Skeletal muscle tissue (tissue), 3 donors: ENCODE measurements at regions not wholly inside any gene's neighbourhood (a gene's known extent, or its start where the extent isn't known, plus 50 kb on each side); places are given as distances from the start of the nearest gene placed in this dataset.

Source experiments
- H3K27ac ChIP-seq: one replicate; pipeline ENCODE4 v1.7.0; 2013; ENCODE audit warnings: mild to moderate bottlenecking, low read depth, low read length, inconsistent platforms
- H3K27me3 ChIP-seq, 3 donors: one replicate each; pipeline ENCODE4 v1.7.0; 2013; ENCODE audit warnings: low read length in 3 of 3; ENCODE audit not compliant: control insufficient read depth in 3 of 3, insufficient read depth in 3 of 3
- H3K36me3 ChIP-seq, 3 donors: one replicate each; pipeline ENCODE4 v1.7.0; 2013; ENCODE audit warnings: low read length in 3 of 3; ENCODE audit not compliant: control insufficient read depth in 3 of 3, insufficient read depth in 3 of 3
- H3K4me1 ChIP-seq, 3 donors: one replicate each; pipeline ENCODE4 v1.7.0; 2013; ENCODE audit warnings: low read length in 3 of 3, mild to moderate bottlenecking in 3 of 3; ENCODE audit not compliant: control insufficient read depth in 3 of 3, insufficient read depth in 3 of 3
- H3K4me3 ChIP-seq, 3 donors: one replicate each; pipeline ENCODE4 v1.7.0; 2013; ENCODE audit warnings: low read length in 3 of 3
- H3K9ac ChIP-seq, 3 donors: one replicate each; pipeline ENCODE4 v1.7.0; 2013; ENCODE audit warnings: low read length in 3 of 3, mild to moderate bottlenecking in 3 of 3, moderate library complexity in 2 of 3, low read depth in 1 of 3
- H3K9me3 ChIP-seq, 3 donors: one replicate each; pipeline ENCODE4 v1.7.0; 2013; ENCODE audit warnings: low read length in 3 of 3; ENCODE audit not compliant: control insufficient read depth in 3 of 3
- donor health status: Osteomylitis.

DNA sequence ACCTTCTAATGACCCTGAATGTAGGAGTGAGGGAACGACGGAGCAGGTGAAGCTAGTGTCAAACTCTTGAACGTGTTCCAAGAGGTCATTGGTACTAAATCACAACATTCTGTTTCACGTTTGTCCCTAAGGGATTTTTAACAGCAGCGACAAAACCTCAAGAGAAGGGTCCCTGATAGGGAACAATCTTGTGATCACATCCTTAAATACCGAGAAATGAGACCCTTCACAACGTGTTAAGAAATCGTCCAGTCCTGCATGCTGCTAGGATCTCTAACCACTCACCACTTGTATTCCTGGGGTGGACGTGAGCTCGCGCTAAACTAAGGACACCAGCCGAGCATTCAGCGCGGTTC, 134.1 kb upstream of the KRAS start:
- Histone ChIP-seq H3K9me3 (no peaks in the 10 kb centered on the region), H3K9ac (peak overlapping the region; percentile 91 to 99 (median 95)), H3K27ac (peak overlapping the region; percentile 99), H3K36me3 (no peaks in the 10 kb centered on the region), H3K4me1 (peaks cover 9 to 12% (median 10%) of the 10 kb centered on the region in 3 donors), H3K4me3 (peak overlapping the region; percentile 85 to 91 (median 89)), H3K27me3 (no peaks in the 10 kb centered on the region)

DNA sequence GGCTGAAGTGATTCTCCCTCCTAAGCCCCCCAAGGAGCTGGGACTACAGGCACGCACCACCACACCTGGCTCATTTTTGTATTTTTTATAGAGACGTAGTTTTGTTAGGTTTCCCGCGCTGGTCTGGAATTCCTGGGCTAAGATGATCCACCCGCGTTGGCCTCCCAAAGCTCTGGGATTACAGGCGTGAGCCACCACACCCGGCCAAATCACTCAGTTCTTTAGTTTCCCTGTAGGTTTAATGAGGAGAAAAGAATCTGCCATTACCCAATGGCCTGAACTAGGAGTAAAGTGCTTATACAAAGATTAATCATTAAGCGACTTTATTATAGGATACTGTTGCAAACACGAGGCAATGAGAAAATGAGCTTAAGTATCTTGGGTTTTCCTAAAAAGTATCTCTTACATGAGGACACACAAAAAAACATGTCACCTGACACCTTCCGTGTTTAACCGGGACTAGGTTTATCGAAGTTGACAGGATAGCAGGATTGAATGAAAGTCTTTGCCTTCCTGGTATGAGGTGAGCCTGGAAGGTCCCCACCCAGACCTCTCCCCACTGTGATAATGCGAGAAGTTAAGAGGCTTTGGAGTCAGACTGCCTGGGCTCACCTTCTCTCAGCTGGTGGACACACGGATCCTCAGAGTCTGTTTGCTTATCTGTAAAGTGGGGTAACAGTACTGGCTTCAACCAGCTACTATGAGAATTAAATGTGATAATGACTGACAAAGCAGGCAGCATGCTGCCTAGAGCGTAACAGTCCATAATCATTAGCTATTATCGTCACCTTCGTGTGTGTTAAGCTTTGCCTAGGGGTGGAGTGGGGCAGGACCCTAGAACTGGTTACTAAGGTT, 133.5 kb upstream of the KRAS start:
- peaks cover 9 to 12% (median 10%) of the 10 kb centered on the region in 3 donors for H3K4me1 ChIP-seq
- no peaks in the 10 kb centered on the region for H3K36me3 ChIP-seq
- H3K27me3 ChIP-seq, result no peaks in the 10 kb centered on the region
- peak overlapping the region; percentile 99 for H3K27ac ChIP-seq
- no peaks in the 10 kb centered on the region for H3K9me3 ChIP-seq
- H3K4me3 ChIP-seq, result peak overlapping the region; percentile 85 to 91 (median 89)
- peak overlapping the region; percentile 91 to 99 (median 95) for H3K9ac ChIP-seq

DNA sequence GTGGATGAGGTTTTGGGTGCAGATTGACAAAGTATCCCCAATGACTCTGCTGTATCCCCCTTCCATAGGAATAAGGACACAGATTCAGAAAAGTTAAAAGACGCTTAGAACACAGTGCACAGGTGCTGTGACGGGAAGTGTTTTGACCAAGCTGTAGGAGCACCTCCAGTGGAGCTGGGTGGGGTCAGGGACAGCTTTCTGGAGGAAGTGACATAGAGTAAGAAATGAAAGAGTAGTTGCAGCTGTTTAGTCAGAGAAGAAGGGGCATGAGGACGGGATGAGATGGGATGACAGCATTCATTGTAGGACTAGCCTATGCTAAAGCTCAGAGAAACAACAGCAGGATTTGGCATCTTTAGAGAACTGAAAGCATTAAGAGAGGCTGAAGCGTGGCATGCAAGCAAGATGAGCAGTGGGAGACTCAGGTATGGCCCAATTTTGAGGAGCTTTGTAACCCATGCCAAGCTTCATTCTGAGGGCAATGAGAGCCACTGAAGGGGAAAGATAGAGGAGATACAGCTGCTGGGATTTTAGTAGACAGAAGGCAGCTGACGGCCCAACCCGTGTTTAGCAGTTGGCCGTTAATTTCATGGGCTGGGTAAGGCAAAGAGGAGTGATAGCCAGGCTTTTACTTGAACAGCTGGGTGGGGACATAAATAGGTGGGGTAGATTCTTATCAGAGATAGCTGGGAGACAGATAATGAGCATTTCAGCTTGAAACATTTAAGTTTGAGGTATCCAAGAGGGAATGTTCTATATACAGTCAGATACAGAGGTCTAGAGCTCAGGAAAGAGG, 131.8 kb upstream of the KRAS start:
- Histone ChIP-seq H3K27ac (no peak overlapping the region), H3K9ac (no peak overlapping the region), H3K4me1 (peaks cover 8 to 12% (median 9%) of the 10 kb centered on the region in 3 donors), H3K4me3 (no peak overlapping the region), H3K36me3 (no peaks in the 10 kb centered on the region), H3K9me3 (no peaks in the 10 kb centered on the region), H3K27me3 (no peaks in the 10 kb centered on the region)

DNA sequence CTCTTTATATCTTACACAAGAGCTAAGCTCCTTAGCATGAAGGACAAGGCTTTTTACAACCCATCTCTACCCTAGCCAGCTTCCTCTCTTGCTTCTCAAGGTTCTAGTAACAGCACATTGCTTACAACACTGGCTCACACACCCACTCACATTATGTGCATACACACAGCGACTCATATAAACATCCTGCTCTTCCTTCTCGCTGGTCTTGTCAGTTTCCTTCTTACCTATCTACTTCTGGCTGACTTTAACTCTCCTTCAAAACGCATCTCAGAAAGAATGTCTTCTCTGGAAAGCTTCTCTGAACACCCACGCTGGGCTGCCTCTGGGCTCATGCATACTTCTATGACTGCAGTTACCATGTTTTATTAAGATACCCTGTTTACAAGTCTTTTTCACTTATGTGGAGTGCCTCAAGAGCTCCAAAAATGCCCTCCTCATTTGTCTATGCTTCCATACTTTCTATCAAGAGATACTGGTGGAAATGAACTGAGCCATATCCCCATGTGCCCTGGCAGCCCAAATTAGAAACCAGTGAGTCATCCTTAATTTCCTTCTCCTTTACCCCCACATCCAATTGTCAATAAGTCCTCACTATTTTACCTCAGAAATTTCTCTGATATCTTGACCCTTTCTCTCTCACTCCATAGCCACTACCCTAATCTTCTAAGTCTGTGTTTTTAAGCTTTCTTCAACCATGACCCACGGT, 126.9 kb upstream of the KRAS start:
- no peak overlapping the region for H3K9ac ChIP-seq
- H3K4me3 ChIP-seq, result no peak overlapping the region
- H3K4me1 ChIP-seq, result no peaks in the 10 kb centered on the region
- H3K9me3 ChIP-seq, result no peaks in the 10 kb centered on the region
- H3K27ac ChIP-seq, result no peak overlapping the region
- H3K36me3 ChIP-seq, result no peaks in the 10 kb centered on the region
- no peaks in the 10 kb centered on the region for H3K27me3 ChIP-seq

DNA sequence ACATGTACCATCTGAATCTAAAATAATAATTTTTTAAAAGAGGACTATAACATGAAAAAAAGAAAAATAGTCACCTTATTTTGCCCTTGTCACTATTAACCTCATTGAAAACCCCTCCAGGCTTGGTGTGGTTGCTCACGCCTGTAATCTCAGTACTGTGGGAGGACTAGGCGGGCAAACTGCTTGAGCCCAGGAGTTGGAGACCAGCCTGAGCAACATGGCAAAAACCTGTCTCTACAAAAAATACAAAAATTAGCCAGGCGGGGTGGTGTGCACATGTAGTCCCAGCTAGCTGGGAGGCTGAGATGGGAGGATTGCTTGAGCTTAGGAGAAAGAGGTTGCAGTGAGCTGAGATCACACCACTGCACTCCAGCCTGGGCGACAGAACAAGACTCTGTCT, 126.3 kb upstream of the KRAS start:
- Histone ChIP-seq H3K4me3 (no peak overlapping the region), H3K27ac (no peak overlapping the region), H3K9me3 (no peaks in the 10 kb centered on the region), H3K4me1 (peaks cover 0 to 1% (median 0%) of the 10 kb centered on the region in 3 donors), H3K9ac (no peak overlapping the region), H3K27me3 (no peaks in the 10 kb centered on the region), H3K36me3 (no peaks in the 10 kb centered on the region)

DNA sequence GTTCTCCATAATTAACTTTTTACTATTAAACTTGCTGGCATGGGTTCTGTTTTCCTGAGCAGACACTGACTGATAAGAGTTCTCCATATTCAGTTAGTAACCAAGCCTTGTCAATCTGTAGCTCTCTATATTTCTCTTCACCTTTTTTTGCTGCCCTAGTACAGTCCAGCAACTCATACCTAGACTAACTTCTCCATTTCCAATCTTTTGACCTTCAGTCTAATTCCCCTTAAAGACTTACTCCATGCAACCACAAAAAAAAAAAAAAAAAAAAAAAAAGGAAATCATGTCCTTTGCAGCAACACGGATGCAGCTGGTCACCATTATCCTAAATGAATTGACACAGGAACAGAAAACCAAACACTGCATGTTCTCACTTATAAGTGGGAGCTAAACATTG, 125.7 kb upstream of the KRAS start:
- Histone ChIP-seq H3K4me1 (peaks cover 0 to 4% (median 0%) of the 10 kb centered on the region in 3 donors), H3K27ac (no peak overlapping the region), H3K27me3 (no peaks in the 10 kb centered on the region), H3K36me3 (no peaks in the 10 kb centered on the region), H3K9ac (no peak overlapping the region), H3K4me3 (no peak overlapping the region), H3K9me3 (no peaks in the 10 kb centered on the region)

DNA sequence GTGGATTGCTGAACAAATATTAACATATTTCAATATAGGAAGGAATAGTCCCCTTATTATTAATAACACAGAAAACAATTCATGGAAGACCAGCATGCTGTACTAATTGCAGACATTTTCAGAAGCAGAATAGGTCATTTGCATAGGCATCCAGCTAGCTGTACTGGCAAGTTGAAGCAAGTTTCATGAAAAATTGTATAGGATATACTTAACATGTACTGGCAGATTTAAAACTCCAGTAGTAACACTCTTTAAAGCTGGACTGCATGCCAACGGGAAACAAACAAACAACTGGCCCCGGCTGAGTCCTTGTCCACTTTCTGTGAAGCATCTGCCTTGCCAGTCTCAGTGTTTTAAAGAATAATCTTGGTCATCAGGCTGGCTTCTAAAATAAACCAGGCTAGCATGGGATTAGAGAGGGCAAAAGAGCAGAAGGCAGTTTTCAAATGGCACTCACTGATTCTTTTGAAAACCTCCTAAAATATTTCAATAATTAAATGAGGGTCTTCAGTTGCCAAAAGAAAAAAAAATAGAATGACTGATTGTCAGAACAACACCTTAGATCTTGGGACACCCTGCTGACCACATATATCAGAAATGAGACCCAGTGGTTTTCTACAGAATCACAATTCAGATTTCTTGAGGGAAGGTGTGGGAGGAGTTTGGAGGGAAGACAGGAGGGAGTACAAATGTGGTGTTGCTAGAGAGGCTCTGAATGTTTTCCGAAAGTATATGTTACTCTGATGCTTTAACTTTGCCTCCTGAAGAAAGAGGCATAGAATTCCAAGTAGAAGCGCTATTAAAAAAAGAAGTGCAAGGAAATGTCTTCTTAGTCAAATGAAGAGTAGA, 122.5 kb upstream of the KRAS start:
- Histone ChIP-seq H3K27me3 (no peaks in the 10 kb centered on the region), H3K9me3 (no peaks in the 10 kb centered on the region), H3K4me3 (no peak overlapping the region), H3K36me3 (no peaks in the 10 kb centered on the region), H3K27ac (no peak overlapping the region), H3K4me1 (peaks cover 0 to 4% (median 0%) of the 10 kb centered on the region in 3 donors), H3K9ac (no peak overlapping the region)

DNA sequence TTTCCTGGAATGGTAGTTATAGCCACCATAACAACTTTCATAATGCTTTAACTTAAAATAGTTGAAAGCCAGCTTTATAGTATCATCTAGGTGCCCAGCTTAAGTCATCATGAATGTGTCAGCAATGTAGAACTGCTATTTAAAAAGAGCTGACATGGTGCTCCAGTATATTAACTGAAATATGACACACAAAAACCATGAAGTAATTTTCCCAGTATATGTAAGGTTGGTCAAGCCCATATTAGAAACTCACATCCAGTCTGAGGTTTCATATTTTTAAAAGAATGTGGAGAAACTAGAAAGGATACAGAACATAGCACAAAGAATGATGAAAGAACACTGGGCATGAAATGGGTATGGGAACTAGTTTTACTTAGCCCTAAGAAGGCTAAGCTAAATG, 121.3 kb upstream of the KRAS start:
- peaks cover 0 to 4% (median 0%) of the 10 kb centered on the region in 3 donors for H3K4me1 ChIP-seq
- H3K27ac ChIP-seq, result no peak overlapping the region
- H3K4me3 ChIP-seq, result no peak overlapping the region
- H3K27me3 ChIP-seq, result no peaks in the 10 kb centered on the region
- no peak overlapping the region for H3K9ac ChIP-seq
- H3K36me3 ChIP-seq, result no peaks in the 10 kb centered on the region
- no peaks in the 10 kb centered on the region for H3K9me3 ChIP-seq

DNA sequence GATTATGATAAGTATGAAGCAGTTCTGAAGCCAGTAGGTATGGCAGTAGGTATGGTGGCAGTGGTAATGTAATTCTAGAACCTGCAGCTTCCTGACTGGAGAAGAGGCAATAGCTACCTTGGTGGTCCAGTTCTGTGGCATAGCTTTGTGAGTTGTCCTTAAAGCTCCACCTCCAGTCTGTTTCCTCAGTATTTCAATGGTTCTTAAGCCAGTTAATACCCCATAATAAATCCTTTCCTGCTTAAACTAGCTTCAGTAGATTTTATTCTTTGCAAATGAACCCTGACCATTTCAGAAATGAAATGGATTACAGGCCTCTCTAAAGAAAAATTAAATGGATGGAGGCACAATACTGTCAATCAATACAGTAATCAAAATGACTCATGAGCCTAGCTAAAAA, 117.8 kb upstream of the KRAS start:
- no peak overlapping the region for H3K4me3 ChIP-seq
- H3K27ac ChIP-seq, result no peak overlapping the region
- H3K36me3 ChIP-seq, result no peaks in the 10 kb centered on the region
- no peaks in the 10 kb centered on the region for H3K9me3 ChIP-seq
- no peak overlapping the region for H3K9ac ChIP-seq
- H3K4me1 ChIP-seq, result peaks cover 0 to 4% (median 0%) of the 10 kb centered on the region in 3 donors
- no peaks in the 10 kb centered on the region for H3K27me3 ChIP-seq
